GM19035 (cell line): ENCODE measurements at regions not wholly inside any gene's neighbourhood (a gene's known extent, or its start where the extent isn't known, plus 50 kb on each side); places are given as distances from the start of the nearest gene placed in this dataset.
"Not testable (repeated sequence)": the region's sequence is repeated elsewhere in the genome, so short reads cannot be mapped to it uniquely, and the experiment has no call there.

Experiments
- ATAC-seq: cut with Tn5 transposase; IDR thresholded peaks from one replicate; pipeline ENCODE4 v1.9.1; 2021; ENCODE audit not compliant: unreplicated experiment

DNA sequence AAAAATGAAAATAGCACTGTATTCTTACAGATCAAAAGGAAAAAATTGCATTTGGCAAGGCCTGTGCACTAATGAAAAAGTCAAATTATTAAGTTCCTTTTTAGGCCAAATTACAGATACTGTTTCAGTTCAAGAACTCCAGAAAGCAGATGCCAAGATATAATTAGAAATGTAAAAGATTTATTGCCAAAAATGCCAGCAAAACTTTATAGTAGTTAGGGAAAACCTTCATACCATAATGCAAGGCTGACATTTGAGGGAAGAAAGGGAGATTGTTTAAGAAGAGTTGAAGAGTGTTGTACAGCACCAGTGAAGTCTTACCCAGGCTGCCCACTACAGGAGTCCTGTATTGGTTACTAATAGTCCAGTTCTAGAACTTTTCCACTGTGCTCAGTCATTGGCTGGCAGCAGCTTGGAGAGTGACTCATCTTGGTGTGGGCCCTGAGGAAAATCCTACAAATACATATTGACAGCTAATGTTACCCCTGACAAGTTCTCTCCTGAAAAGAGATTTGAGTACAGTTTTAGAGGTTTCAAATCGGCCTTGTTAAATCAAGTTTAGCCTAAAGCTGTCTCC is 600.4 kb downstream of the C12orf50 start:
- ATAC-seq = no peak

DNA sequence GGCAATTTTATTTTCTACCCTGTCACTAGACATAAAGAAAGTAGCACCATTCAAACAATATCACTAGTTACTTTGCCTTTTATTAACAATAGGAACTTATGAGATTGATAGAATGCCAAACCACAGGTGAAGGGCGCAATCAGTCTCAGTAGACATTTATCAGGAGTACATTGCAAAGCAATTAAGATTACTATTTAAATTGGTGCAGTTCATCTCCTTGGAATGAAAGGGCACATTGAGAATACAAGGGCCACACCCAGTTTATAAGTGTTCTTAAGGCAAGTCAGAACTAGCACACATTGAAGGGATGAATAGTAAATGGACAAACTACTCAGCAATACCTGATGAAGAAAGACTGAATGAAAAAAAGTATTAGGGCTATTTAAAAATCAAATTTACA is 601.4 kb downstream of the C12orf50 start:
- no peak for ATAC-seq

DNA sequence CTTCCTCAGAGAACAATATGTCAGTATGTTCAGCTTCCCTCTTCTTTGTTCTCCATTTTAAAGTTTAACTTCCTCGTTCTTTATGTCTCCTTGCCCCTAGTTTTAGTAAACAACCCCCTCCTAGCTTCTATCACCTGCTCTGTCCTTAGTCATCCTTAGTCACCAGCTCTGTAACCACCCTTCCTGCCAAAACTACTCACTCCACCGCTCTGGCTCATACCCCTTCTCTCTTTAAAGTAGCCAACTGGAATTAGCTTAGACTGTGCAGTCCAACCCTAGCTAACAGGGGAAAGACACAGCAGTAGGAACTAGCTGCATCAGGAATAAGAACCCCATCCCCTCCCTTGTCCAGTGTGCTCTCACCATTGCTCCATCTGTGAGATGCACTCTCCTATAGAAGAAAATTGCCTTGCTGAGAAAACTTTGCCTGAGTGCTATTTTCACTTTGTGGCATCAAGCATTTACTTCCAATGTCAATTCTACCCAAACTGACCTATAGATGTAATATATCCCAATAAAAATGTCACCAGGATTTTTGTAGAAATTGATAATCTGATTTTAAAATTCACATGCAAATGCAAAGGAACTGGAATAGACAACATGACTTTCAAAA is 603.2 kb downstream of the C12orf50 start:
- no peak for ATAC-seq

DNA sequence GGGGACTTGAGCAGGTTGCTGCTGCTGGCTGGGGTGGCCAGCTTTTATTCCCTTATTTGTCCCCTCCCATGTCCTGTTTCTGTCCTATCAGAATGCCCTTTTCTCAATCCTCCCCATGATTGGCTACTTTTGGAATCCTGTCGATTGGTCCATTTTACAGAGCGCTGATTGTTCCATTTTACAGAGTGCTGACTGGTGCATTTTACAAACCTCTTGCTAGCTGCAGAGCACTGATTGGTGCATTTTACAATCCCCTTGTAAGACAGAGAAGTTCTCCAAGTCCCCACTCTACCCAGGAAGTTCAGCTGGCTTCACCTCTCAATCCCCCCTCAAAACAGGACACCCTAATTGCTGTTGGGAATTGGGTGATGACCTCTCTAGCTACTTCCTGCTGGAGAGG is 608.0 kb downstream of the C12orf50 start:
- not testable (repeated sequence) for ATAC-seq

DNA sequence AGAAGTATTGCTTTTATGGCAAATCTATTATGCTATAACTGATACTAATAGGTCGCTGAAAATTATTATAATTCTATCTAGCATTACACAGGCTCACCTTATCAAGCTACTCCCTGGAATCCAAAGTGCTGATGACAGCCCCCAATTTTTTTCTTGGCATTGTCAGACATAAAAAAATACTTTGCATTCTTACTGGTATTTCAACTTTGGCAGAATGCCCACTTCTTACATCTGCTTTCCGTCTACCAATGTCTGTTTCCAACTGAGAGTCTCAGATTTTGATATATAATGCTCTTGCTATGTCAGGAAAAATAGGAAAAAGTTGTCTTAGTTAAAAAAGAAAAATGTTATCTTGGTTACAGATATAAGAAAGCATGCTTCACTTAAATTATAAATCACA is 615.4 kb downstream of the C12orf50 start:
- no peak for ATAC-seq

DNA sequence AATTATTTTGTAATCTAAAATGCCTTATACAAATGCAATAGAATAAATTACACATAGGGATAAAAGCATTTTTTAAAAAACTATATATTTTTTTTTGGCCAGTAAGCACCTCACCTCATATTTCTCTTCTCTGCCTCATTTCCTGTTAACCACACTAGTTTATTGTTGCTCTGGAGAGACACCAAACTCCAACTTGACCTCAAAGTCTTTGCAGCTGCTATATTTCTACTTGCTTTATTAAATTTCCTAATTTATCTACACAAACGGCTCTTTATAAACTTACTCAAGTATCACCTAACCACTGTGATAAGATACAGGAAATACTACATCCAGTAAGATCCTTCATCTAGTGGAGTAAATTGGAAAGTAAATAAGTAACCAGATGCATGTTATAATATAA is 622.3 kb downstream of the C12orf50 start:
- no peak for ATAC-seq

DNA sequence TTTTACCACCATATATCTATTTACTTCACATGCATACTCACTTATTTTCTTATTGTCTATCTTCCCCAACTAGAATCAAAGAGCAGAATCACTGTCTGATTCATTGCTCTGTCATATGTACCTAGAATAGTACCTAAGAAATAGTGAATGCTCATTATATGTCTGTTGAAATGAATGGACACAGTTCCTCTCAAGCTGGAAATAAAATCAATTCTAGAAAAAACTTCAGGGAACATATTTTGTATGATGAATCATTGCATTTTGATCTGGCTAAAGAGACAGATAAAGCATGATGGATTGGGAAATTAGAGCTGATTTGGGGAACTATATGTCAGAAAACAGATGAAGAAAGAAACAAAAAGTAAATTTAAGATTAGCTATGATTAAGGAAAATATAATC is 623.3 kb downstream of the C12orf50 start:
- ATAC-seq = no peak

DNA sequence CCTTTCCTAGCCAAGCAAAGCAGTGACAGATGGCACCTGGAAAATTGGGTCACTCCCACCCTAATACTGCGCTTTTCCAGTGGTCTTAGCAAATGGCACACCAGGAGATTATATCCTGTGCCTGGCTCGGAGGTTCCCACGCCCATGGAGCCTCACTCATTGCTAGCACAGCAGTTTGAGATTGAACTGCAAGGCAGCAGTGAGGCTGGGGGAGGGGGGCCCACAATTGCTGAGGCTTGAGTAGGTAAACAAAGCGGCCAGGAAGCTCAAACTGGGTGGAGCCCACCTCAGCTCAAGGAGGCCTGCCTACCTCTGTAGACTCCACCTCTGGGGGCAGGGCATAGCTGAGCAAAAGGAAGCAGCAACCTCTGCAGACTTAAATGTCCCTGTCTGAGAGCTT is 635.0 kb downstream of the C12orf50 start:
- not testable (repeated sequence) for ATAC-seq

DNA sequence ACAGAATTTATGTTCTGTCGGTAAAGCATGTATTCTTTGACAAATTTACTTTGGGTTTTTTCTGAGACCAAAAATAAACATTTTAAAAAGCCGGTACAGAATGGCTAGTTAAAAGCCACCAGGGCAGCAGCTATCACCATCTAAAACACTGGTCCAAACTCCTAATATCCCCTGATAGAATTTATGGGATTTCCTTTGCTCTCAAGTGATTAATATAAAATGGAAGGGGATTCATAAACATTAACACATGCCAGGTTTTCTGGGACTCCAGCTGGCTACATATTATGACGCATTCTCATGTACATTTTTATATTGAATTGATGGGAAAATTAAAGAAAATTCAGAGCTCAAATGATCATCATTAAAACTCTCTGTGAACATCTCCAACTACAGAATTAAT is 640.8 kb downstream of the C12orf50 start:
- ATAC-seq = no peak

DNA sequence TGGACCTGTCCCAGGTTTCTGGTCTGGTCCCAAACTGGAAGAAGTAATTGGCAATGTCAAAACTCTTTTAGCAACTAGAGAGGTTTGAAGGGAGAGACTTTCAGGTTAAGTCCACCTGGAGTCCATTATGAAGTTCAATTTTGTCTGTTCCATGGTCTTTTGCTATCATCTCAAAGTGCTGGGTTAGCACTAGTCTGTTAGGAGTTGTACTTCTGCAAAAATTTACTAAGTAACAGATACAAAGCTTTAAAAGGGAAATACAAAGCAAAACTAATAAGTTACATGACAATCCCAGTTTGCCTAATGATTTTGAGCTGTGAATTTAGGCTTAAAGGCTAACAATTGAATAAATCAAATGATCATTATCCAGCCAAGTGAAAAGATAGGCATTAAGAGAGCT is 643.9 kb downstream of the C12orf50 start:
- ATAC-seq = no peak

DNA sequence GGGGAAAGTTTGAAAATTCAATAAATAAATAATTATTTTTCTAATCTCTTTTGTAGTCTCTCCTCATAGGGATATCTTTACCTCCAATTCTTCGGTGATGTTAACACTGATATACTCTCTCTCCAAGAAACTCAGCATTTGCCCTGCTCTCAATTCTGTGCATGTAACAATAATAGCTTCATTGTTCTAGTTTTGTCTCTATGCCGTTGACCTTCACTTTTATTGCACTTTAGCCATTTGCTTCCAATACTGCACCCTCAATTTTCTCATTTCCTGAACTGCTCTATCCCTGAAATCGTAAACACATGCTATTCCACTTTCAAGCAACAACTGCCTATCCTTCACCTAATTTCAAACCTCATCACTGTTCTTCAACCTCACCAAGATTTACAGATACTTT is 645.0 kb downstream of the C12orf50 start:
- ATAC-seq = no peak

DNA sequence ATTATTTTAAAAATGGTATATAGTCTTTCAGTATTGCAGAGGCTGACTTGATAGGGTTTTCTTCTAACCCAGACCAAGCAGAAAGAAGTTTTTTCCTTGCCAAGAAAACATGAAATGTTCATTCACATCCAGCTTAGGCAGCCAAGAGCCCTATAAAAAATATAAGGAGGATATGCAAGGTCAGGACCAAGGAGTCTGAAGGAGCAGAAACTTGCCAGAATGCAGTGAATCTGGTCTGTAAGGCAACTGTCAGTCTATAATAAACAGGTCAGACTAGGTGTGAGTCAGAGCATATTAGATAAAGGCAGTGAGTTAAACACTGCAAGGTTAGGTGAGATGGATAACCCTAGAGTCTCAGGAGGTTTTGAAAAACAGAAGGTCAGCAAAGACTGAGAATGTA is 645.5 kb downstream of the C12orf50 start:
- ATAC-seq = no peak

DNA sequence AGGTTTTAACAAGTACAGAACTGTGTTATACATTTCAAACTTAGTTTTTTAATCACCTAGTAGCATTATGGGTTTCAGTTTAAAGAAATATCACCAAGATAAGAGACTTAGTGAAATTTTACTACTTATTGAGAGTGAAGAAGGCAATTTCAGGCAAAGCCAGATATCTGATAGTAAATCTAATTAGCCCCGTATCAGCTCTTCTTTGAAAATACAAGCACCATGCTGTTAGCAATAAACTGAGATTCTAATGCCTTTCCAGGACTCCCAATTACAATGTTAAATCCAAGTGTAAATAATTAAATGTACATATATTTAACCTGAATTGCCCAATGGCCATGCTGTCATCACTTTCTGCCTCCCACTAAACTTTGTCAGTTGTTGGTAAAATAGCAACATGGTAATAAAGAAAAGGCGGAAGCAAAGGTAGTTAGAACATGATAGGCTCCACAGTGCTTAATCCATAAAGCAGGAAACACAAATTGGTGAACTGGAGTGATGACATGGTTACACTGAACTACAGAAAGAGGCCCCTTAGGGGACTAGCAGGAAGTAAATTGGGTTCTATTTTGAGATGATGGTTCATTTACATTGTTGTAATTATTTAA is 646.1 kb downstream of the C12orf50 start:
- no peak for ATAC-seq

DNA sequence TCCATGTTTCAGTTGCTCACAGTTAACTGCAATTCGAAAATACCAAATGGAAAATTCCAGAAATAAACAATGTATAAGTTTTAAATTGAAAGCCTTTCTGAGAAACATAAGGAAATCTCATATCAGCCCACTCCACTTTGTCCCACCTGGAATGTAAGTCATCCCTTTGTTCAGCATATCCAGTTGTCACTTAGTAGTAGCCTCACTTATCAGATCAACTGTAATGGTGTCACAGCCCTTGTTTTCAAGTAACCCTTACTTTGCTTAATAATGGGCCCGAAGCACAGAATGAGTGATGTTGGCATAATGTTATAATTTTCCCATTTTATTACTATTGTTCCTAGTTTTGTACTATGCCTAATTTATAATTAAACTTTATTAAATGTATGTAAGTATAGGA is 646.8 kb downstream of the C12orf50 start:
- no peak for ATAC-seq

DNA sequence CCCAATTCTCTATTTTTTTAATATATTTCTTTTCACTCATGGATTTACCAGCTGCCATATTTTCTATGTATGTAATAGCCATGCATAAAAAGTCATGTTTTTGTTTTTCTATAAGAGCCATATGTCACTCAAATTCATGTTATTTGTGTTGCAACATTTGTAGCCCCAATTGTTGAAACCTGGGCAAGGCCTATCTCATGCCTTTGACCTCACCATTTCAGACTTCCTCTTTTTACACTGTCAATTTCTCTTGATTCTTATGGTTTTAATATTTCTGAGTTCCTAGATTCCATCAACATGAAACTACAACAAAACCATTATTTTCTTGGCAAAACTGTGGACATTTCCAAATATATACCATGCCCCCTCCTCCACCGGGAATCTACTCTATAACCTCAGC is 647.5 kb downstream of the C12orf50 start:
- ATAC-seq = no peak

DNA sequence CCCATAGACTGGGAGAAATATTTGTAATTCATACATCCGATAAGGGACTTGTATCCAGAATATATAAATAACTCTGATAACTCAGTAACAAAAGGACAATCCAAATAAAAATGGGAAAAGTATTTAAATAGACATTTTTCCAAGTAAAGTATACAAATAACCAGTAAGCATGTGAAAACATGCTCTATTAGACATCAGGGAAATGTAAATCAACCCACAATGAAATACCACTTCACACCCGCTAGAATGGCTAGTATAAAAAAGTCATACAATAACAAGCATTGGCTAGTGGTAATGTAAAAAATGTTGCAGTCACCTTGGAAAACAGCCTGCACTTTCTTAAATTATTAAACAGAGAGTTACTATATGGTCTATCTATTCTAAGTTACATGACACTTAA is 650.7 kb downstream of the C12orf50 start:
- no peak for ATAC-seq

DNA sequence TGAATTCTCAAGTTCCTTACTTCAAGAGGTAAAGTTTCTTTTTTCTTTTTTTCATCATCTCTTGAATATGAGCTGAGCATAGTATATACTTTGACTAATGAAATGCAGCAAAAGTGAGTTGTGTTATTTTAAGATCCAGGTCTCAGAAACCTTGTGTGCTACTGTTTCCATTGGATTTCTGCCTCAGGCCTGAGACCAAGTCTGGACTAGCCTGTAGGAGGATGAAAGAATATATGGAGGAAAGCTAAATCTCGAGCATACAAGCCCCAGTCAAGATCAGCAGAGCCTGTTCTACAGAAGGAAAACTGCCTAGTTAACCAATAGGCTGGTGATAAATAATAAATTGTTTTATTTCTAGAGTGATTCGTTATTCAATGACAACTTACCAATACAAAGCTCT is 652.5 kb downstream of the C12orf50 start:
- ATAC-seq = no peak

DNA sequence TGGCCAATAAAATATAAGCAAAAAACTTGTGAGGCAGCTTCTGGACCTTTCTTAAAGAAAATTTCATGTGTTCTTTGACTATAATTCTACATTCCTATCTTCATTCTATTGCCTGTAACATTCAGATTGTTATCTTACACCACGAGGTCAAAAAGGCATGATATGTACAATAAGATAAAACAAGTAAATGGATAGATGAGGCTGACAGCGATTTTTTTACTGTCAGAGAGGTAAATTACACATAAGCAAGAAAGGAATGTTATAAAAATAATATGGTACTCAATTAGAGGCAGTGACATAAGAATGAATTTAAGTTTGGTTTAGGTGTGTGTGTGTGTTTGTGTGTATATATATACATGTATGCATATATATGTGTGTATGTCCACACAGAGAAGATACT is 660.0 kb downstream of the C12orf50 start:
- no peak for ATAC-seq

DNA sequence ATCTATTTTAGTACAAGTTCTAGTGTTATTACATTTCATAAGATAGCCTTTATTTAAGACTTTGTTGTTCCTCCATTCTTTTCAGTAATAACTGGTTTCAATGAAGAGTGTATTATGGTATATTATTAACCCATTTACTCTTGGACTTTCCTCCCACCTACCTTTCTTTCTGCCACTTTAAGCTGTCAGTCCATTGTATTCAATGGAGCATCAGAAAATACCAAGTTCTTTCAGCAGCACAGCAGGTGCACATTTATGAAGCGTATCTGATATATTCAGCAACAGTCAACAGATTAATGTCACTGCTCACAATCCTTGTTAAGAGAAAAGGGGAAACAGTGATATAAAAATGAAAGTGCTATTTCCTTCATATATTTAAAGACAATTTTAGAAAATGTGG is 660.9 kb downstream of the C12orf50 start:
- no peak for ATAC-seq

DNA sequence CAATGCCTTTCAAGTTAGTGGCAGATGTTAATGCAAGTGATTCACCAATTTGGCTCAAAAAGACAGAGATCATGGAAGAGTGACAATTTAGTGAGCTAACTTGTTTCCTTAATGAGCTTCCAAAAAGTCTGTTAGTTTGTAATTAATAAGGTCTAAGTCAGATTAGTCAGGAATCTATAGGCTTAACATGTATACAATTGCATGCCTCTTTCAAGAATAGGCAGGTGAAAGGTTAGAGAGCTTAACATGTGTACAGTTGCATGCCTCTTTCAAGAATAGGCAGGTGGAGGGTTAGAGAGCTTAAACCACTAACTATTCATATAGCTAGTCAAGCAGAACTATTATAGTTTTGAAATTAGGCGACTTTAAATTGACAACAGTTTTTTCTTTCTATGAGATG is 663.8 kb downstream of the C12orf50 start:
- no peak for ATAC-seq

DNA sequence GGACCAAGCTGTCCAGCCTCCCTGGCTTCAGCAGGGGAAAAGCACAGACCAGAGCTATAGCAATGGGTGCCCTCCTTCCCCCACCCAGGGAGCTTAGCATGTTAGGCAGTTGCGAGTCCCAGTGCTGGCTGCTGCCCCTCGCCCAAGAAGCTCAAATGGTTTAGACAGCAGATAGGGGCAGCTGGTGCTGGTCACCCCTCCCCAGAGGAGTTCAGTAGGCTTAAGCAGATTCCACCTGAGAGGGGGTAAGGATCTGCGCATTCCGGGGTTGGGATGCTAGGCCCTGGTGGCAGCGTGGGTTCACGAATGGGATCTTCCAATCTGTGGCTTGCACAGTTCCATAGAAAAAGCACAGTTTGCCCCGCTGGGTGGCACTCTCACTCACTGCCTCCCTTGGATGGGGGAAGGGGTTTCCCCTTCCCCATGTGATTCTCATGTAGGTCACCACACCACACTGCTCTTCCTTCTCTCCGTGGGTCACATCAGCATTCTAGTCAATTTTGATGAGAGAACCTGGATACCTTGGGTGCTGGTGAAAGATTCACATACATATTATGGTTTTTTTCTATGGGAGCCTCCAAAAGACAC is 665.6 kb downstream of the C12orf50 start:
- no peak for ATAC-seq

DNA sequence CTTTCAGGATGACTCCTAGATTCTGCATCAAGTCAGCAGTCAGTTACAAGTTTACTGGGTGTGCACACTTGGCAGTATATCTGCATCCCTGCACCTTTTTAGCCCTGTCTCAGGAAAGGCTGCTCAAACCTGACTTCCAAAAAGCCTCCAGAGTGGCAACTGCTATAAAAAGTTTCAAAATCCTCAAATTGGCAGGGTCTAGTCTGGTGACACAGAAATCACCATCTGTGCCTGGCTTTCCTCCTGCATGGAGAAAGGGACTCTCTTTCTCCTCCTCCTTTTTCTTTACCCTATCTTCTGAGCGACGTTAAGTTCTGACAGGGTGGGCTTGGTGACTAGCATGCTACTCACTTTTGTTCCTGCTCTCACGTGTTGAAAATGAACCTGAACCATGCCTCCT is 679.5 kb downstream of the C12orf50 start:
- no peak for ATAC-seq

DNA sequence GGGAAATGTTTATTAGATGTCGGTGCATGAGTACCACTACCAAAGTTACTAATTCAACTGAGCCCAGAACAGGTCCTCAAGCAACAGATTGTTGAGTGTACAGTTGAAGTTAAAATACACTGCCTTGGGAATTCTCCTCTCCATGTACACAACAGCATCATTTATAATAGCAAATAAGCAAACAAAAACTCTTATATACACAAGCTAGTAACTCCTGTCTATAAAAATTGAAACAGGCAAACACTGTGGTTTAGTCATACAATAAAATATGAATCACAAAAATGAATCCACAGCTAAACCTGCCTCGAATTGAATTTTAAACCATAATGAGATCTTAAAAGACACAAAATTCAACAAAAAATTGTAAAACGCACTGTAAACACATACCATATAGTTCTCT is 681.1 kb downstream of the C12orf50 start:
- ATAC-seq = no peak
